RWPE1 (cell line): ENCODE measurements at regions not wholly inside any gene's neighbourhood (a gene's known extent, or its start where the extent isn't known, plus 50 kb on each side); places are given as distances from the start of the nearest gene placed in this dataset.
"Not testable (repeated sequence)": the region's sequence is repeated elsewhere in the genome, so short reads cannot be mapped to it uniquely, and the experiment has no call there.

ENCODE experiments used
- CTCF ChIA-PET: fragments of 350-600 bp; sonication (Branson Sonifier 250); formaldehyde crosslinking; extraction: SDS; loops from one replicate; lab custom pipeline; 2021; lab: Yijun Ruan, JAX
- POLR2A ChIA-PET: fragments of 400-600 bp; formaldehyde crosslinking; extraction: SDS; loops from one replicate; lab custom pipeline; 2020; ENCODE audit warnings: antibody characterized with exemption; ENCODE audit not compliant: low non-redundant PET; lab: Yijun Ruan, JAX
- DNase-seq: peaks from one replicate; pipeline ENCODE4 v3.0.0; 2012; ENCODE audit warnings: low spot score
- H3K27ac ChIP-seq: fragments of 450-650 bp; 2 replicates; pipeline ENCODE4 v1.5.1; 2017
- TF ChIP-seq, protein P1 (sequence below): fragments of 450-650 bp; conservative IDR thresholded peaks from 2 replicates; pipeline ENCODE4 v1.5.1; 2017; ENCODE audit warnings: low read depth, mild to moderate bottlenecking

DNA sequence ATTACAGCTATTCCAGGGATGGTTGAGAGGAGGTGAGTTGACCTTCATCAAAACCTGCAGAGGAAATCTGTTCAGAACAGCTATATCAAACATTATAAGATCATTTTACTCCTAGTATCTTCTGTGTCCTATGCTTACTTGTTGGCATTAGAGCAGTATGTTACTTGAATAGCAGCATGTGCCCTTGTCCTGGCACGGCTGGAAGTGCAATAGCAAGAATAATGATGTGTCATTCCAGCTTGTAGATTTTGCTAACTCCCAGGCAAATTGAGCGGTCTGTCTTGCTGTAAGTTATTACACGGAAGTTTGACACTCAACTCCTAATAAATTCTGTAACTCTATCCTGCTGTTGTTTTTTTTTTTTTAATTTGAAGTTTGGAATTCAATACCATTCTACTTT is 385.5 kb downstream of the TENT5A start:
- ChIA-PET CTCF (no interaction called here), POLR2A (no interaction called here)
- H3K27ac ChIP-seq, result no peak overlapping the region
- TF ChIP-seq, protein P1, sequence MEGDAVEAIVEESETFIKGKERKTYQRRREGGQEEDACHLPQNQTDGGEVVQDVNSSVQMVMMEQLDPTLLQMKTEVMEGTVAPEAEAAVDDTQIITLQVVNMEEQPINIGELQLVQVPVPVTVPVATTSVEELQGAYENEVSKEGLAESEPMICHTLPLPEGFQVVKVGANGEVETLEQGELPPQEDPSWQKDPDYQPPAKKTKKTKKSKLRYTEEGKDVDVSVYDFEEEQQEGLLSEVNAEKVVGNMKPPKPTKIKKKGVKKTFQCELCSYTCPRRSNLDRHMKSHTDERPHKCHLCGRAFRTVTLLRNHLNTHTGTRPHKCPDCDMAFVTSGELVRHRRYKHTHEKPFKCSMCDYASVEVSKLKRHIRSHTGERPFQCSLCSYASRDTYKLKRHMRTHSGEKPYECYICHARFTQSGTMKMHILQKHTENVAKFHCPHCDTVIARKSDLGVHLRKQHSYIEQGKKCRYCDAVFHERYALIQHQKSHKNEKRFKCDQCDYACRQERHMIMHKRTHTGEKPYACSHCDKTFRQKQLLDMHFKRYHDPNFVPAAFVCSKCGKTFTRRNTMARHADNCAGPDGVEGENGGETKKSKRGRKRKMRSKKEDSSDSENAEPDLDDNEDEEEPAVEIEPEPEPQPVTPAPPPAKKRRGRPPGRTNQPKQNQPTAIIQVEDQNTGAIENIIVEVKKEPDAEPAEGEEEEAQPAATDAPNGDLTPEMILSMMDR, result no peak
- DNase-seq, result no peak

DNA sequence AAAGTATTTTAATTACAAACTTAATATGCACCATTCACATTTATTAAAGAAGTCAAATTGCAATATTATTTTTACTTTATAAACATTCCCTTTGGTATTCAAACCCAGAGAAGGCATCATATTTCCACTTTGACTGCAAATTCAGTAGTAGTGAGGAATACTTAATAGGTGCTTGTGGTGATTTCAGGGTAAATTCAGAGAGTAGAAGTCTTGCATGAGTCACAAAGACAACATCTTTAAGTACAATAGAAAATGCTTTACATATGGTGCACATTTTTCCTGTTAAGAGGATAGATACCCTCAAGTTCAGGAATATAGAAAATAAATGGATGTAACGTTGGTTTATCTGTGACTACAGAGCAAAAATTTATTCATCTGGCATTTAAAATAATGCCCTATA is 390.2 kb downstream of the TENT5A start:
- H3K27ac ChIP-seq, result no peak overlapping the region
- ChIA-PET CTCF (interaction anchor here (0.6 kb wide), 1 partner anchor 678 kb away, joined by 3 read pairs; no protein-coding TSS in a partner anchor), POLR2A (no interaction called here)
- TF ChIP-seq, protein P1, result no peak
- DNase-seq, result no peak

DNA sequence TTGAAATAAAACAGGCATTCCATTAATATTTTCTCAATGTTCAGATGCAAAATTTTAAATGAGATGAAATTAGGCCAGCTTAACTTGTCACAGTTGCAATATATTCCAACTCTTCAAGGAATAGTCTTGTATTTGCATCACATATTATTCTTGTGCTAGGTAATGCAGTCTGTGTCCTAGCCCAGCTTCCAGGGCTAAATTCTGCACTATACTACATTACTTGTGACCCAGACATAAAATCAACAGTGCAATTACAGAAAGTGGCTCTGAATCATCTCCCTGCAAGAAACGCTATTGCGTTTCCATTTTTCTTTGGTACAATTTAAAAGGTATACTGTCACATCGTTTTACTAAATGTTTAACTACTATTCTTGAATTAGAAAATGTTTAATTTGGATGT is 399.2 kb downstream of the TENT5A start:
- TF ChIP-seq, protein P1, result no peak

DNA sequence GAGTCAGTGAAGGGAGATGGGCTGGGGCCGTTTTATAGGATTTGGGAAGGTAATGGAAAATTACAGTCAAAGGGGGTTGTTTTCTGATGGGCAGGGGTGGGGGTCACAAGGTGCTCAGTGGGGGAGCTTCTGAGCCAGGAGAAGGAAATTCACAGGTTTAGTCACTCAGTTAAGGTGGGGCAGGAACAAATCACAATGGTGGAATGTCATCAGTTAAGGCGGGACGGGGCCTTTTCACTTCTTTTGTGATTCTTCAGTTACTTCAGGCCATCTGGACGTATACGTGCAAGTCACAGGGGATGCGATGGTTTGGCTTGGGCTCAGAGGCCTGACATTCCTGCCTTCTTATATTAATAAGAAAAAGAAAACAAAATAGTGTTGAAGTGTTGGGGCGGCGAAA is 408.5 kb downstream of the TENT5A start:
- H3K27ac ChIP-seq, DNase-seq, POLR2A ChIA-PET, CTCF ChIA-PET: not testable (repeated sequence)

More for the DNA sequence above, 399.2 kb downstream of the TENT5A start:
- no peak overlapping the region for H3K27ac ChIP-seq
- ChIA-PET CTCF (no interaction called here), POLR2A (no interaction called here)
- DNase-seq, result no peak

DNA sequence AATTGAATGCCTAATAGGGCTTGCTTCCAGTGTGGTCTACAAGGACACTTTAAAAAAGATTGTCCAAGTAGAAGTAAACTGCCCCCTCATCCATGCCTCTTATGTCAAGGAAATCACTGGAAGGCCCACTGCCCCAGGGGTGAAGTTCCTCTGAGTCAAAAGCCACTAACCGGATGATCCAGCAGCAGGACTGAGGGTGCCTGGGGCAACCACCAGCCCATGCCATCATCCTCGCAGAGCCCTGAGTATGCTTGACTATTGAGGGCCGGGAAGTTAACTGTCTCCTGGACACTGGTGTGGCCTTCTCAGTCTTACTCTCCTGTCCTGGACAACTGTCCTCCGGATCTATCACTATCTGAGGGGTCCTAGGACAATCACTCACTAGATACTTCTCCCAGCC is 411.5 kb downstream of the TENT5A start:
- no peak for DNase-seq
- H3K27ac ChIP-seq, result no peak overlapping the region
- TF ChIP-seq, protein P1, result no peak
- POLR2A ChIA-PET, result no interaction called here
- CTCF ChIA-PET, result no interaction called here

DNA sequence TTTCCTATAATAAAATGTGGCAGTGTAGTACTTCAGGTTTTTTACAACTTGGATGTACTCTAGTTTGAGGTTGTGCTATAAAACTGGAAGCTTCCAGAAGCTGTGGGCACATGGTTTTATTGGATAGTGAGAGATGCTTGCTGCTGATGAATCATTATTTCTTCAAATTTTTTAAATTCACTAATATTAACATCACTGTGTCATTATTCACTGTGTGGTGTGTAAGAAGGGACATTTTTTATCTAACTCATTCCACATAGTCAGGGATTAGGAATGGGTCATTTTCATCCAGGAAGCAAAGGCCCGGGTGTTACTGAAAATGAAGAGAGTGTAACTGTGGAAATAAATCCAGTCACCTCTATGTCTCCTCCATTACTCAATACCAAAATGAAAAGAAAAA is 421.0 kb downstream of the TENT5A start:
- DNase-seq, result no peak
- TF ChIP-seq, protein P1, result no peak
- H3K27ac ChIP-seq, result no peak overlapping the region
- POLR2A ChIA-PET, result no interaction called here
- CTCF ChIA-PET, result no interaction called here

DNA sequence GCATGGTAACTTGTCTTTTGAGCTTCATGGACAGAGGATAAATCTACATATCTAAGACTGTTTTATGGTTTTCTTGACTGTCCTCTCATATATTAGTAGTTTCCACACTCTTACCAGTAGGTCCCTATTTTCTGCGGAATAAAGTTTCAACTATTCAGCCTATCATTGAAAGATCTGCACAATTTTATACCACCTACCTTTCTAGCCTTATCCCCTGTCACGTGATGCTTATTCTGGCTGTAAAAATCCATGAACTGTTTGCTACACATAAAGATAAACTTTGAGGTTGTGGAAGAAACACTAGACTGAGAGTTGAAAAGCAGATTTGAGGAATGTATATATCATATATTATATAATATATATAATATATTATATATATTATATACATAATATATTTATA is 423.8 kb downstream of the TENT5A start:
- POLR2A ChIA-PET, result no interaction called here
- H3K27ac ChIP-seq, result no peak overlapping the region
- CTCF ChIA-PET, result no interaction called here
- DNase-seq, result no peak
- TF ChIP-seq, protein P1, result no peak
